CD4-positive, alpha-beta T cell treated with Interleukin-17A for 4 hours (primary cell): ENCODE measurements at regions not wholly inside any gene's neighbourhood (a gene's known extent, or its start where the extent isn't known, plus 50 kb on each side); places are given as distances from the start of the nearest gene placed in this dataset.
A peak's percentile ranks its signal among the peaks of the same experiment; 100 is the strongest.

Source experiments
- DNase-seq: peaks from one replicate; pipeline ENCODE4 v3.0.0-alpha.2; 2020; ENCODE audit warnings: mixed read lengths

DNA sequence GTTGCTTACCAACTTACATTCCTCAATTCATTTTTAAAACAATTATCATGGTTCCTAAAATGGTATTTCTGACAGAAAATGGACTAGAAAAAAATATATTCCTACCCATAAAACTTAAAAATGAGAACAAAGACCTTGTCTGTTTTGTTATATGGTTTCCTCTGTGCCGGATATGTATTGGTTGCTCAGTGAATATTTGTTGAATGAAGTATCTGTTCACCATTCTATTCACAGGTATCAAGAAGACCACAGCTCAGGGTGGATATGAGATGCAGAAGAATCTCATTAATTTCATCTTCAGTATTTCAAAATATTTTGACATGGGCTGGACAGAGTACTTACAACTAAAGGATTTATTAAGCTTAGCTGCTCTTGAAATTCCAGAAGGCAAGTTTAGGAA lies 58.1 kb downstream of the TUSC7 start:
- DNase-seq, result no peak

DNA sequence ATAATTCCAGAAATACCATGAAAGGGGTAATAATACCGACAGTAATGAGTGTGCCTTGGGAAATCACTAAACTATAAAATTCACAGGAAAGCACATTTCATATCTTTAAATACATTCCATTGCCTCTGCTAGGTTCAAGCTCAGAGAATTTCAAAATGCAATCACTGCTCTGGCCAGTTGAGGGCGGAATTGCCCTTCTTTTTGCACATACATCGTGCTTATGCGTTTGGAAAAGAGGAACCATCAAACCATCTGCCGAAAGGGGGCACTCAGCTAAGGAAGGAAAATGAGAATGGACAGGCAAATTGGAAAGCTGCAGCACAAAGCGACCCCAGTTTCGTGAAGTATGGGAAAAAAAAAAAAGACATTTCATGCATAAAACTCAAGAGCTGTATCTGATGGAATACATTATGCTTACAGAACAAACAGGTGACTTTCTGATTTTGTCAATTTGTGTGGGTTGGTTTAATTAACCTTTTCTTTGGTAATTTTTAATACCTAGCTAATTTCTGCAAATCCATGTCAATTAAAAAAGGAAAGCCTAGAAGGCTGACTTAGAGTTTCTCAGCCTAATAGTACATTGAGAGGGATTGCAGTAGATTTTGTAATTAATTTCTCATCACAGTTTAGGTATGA lies 61.4 kb downstream of the TUSC7 start:
- DNase-seq, result peak; percentile 3

DNA sequence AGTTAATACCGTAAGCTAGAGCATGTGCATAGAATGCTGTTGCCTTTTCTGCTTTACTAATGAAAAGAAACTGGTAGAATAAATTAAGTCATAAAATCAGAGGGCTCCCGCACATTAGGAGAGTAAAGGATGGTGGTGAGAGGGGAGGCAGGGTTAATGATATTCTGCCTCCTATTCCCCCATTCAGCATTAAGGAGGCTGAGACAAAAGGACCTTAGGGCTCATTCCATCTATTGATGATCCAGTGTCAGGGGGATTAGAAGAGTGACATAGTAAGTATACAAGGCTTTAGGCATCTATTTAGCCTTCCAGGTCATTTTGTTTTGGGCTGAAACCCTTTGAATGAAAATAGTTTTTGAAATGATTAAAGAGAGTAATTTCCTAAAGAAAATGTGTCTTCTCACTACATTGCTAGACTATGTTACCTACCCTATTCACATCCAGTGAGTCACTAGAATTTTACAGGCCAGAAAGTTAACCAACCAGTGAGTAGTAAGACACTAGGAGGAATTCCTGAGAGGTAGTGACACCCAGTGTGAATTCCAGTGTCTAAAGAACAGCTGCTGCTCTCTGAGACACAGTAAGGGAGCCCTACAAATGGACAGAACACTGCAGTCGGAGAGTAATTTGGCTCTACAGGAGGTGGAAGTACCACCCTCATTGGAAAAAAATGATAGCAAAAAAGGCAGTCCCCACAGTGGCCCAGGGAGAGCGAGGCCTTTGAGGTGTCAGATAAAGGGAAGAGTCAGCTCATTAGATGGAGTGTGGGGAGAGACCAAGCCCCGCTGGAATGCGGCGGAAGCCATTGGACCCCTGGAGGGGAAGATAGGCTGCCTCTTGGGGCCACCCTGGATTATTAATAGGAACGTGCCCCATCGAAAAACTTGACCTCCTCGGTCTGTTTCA lies 67.6 kb downstream of the TUSC7 start:
- no peak for DNase-seq

DNA sequence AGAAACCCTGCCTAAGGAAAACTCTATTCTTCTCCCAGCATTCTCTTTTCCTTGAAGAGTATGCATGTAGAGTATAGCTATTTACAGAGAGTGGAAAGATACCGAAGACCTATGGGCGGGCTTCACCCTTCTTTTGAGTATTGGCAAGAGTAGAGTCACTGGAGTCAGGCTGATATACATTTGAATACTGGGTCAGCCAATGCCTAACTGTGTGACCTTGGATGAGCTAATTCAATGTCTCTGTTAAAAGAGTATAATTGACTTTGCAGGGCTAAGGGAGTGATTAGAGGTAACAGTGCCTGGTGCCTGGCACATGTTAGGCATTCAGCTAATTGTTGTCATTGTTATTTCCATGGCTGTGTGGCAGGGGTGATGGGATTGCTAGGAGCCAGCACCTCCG lies 75.6 kb downstream of the TUSC7 start:
- DNase-seq, result no peak

DNA sequence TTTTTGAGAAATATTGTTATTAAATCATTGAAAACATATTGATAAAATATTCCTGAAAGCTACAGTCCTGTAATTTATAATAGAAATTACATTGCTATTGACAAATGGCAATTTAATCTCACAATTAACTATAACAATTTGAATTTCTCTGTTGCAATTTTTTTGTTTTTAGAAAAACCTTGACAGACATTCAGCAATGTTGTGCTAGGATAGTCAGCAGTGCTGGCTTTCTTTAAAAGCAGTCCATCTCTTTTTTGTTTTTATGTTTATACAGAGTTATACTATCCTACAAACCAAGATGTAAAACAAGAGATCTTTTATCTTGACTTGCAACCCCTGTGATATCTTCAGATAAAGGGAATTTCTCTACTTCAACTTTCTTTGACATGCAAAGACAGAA lies 93.1 kb downstream of the TUSC7 start:
- DNase-seq, result no peak

DNA sequence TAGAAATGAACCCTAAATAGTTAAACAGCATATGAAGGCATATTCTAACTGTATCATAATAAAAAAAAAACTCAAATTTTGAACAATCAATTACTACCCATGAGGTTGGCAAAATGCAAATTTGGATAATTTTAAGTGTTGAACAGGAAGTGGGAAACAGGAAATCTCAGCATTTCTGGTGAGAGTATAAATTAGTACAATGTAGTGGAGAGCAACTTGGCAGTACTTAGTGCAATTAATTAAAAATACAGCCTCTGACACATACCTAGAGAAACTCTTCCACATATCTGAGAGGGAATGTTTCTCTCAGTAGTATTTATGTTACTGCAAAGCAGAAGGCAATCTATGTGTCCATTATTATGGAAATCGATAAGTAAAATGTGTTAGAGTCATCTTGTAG lies 96.8 kb downstream of the TUSC7 start:
- DNase-seq, result no peak

DNA sequence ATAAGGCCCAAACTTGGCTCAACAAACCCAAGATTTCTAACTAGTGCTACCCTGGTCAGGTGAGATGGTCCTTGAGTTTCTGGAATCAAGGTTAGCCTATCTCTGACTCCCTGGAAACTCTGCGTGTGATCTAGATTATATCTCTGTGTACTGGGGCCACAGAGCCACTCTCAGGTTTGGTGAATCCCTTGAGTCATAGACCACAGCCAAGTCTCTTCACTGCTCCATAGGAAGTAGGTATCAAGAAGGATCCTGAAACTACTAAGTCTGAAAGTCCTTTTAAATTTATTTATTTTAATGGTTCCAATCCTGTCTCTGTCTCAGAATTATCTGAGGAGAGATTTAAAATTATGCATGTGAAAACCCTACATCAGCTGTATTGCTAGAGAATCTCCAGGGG lies 99.1 kb downstream of the TUSC7 start:
- no peak for DNase-seq

DNA sequence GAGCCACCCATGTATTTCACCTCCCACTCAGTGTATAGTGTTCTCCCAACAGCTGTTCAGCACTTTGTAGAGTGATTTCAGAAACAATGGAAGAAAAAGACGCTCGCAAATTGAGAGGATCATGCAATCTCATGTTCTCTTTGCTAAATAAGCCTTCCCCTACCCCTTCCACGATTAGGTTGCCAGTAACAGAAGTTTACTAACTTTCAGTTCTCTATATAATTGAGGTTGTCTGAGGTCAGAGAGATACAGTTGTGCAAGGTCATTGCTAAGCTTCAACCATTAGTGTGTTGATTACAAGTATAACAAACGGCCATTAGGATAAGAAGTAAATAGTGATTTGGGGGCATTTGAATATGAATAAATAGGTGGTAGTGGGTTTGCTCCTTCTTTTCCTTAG lies 99.6 kb downstream of the TUSC7 start:
- DNase-seq, result no peak

DNA sequence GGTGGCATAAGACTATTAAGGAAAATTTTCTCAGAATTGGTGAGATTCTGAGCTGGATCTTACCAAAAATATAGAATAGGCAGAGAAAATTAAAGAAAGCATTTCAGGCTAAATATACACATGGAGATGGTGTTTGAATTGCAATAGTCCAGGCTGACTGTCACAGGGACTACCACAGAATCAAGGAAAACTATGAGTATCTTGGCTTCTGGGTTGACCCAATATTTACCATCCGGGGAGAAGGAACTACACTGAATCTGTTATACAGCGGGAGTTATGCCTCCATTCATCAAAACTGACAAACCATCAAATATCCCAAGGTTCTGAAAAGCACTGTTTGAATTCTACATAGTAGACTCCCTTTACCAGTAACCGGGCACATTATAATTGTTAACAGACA lies 102.2 kb downstream of the TUSC7 start:
- no peak for DNase-seq

DNA sequence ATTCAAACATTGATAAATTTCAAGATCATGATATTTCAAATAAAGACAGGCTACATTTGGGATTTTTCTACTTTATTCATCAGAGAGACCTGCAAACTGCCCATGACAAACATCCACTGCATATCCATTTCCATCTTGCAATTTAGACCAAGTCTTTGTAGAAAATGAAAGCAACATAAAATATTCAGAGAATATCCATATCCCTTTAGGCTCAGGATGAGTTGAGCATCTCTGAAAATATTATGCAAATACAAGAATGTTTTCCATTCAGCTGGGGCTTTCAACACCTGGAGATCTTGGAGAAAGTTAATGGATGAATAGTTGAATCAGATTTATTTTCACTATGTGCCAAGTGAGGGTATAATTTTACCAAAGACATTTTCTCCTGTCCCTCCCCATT lies 103.4 kb downstream of the TUSC7 start:
- no peak for DNase-seq

DNA sequence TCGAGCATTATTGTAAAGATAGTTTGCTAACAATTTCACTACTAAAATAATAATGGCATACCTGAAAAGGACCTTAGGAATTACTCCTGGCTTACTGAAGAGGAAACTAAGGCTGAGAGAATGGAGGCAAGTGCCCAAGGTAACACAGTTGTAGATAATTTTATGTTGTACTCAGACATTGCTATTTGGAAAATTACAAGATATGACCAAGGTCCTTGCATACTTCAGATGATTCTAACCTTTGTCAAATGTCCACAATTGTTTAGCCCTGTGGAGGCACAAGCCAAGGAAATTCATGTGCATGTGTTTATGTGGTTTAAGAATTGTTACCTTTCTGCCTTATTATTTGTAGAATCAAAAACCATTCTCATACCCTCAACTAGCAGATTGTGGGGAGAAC lies 105.7 kb downstream of the TUSC7 start:
- no peak for DNase-seq

DNA sequence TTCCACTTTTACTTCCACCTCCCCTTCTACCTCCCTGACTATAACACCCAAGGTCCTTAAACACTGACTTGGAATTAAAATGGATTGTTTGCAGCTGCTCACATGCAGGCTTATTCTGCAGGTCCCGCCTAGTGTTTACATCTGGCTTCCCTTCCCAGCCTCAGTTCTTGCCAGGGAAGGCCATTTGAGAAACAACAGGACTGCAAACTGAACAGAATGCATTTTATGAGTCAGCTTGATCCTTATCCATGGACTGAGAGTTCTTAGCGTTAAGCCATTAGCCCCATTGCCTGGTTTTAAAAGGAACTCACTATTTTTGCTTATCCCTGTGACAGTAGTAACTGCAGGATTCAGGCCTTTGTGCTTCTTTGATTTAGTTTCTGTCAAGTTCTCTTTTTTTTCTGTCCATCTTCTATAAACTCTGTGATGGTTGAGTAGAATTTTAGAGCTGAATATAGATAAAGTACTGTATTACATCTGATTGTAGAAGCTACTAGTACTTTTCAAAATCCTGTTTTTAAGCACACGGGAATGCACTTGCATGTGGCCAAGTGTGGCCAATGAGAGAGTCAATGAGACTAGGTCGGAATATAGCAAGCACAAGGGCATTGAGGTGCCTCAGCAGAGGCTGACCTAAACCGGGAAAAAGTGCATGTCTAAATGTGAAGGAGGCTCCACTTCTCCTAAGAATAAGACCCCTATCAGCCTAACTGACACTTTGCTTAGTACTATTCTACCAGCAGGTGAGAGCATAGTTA lies 106.4 kb downstream of the TUSC7 start:
- DNase-seq, result no peak

DNA sequence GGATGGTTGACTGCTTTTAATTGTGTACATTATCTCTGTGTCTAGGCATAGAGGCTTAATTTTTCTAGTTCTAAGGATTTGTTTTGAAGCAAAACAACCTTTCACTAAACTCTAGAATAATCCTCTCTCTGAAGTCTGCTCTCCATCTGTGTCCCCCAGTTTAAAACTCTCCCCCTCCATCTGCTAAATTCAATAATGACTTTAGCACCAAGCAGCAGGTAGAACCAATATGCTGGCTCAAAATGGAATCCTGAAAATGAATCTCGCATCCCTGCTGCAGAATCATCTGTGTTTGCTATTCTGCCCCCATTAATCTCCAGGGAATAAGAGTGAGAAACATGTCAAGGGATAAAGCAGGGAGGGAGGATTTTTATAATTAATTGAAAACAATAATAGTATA lies 111.8 kb downstream of the TUSC7 start:
- no peak for DNase-seq

DNA sequence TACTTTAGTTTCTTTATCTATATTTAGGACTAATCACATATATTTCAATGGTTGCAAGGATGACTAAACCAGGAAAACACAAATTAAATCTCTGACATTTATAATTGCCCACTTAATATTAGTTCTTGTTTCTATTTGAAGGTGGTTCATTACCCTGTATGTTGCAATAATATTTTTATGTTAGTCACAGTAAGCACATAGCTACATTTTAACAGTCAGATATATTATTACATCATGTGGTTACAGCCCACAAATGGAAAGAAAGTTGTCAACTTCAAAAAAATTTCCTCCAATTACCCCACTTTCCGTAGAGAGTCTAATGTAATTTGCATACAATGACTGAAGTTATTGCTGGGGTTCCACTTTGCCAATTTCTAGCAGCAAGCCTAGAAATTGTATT lies 114.6 kb downstream of the TUSC7 start:
- DNase-seq, result no peak

DNA sequence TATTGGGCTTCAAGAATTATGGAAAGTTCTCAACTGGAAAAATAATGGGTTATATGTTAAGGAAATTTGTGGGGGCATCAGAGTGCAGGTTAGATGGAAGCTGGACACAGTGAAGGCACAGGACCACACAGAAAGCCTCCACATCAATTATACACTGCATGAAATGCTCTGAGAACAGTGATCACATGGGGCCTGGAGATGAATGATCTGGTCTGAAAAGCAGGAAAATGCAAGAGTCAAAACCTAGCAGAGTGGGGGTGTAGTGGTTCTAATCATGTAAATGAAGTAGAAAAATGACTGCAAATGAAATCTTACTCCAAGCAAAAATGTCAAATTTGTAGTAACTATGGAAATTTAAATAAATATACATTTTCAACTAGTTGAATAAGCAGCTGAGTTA lies 123.6 kb downstream of the TUSC7 start:
- no peak for DNase-seq

DNA sequence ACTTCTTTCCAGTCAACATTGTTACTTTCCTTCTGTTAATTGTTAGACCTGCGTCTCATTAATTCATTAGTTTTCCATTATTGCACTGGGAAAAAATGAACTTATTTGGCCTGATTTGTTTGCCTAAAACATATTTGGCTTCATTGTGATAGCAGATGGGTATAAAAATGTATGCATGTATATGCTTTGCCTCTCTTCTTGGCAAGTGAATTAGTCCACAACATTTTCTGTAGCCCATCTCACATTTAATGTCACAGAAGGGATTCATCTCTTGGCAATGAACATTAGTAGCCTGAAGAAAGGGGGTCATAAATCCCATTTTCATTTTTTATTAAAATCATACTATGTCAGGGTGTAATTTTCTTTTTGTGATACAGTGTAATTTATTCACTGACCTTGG lies 125.2 kb downstream of the TUSC7 start:
- no peak for DNase-seq

DNA sequence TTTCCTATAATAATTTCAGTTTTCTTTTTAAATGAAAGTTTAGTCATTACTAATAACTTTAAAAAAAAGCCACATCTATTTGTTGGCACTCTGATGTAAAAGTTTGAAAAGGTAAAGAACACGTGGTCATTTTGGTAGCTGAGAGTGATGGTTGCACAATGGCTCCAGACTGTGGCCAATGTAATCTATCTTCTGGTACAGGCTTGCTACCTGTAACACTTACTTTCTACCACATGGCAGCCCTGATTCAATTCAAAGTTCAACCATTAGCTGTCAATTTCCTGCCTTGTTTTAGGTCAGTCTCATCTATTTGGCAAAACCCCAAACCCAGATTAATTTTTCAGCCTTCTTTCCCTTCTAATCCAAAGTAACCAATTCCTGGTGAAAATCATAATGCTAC lies 126.1 kb downstream of the TUSC7 start:
- DNase-seq, result no peak

DNA sequence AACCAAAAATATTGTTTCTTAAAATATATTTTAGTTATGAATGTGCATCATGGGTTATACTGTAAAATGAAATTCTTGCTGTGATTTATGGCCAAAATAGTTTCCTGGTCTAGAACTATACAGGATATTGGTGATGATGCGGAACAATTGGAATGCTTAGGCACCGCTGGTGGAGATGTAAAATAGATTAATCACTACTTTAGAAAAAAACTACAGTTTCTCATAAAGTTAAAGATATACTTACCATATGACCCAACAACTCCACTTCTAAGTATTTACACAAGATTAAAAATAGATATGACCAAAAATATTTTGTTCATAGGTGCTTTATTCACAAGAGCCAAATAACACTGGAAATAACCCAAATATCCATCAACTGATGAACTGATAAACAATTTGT lies 126.7 kb downstream of the TUSC7 start:
- no peak for DNase-seq

DNA sequence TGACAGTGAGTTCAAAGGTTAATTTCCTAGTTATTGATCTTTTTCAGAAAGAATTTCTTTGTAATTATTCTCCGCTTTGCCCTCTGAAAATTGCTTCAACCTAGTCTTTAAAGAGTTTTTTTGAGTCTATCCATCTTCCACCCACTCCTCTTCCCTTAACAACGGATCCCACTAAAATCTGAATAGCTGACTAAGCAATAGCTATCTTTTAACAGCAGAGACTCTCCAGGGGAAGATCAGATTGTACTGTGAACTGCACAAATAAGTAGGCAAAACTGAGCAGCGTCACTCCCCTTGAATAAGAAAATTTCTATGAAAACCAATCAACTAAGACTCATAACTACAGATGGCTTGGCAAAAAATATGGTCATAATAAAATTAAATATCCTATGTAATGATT lies 127.9 kb downstream of the TUSC7 start:
- DNase-seq, result no peak

DNA sequence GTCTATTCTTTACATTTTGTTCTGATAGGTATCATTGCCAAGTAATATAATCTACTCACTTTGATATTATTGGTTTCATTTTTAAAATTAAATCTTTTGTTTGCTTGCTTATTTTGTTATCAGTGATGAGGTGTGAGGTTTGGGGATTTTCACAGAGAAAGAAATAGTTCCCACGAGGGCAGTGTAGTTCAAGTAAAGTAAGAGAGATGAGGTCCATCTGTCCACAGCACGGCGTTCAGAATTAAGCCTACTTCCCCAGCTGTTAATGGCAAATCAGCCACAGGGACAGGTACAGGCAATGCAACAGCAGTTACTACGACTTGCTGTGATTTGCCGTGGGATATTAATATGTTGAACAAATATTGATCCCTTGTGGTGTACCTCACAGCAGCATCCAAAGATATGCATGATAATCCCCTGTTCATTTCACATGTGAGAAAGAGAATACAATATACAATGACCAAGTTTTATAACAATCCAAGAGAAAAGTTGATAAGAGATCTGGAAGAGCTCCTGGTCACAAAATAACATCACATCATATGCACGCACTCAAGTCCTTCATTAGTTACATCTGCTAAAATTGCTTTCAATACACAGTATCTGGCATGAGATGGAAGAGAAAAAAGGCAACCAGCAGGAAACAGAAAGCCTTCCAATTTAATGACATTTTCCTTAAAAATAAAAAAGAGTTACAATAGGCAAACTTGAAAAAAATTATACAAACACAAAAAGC lies 131.6 kb downstream of the TUSC7 start:
- no peak for DNase-seq

DNA sequence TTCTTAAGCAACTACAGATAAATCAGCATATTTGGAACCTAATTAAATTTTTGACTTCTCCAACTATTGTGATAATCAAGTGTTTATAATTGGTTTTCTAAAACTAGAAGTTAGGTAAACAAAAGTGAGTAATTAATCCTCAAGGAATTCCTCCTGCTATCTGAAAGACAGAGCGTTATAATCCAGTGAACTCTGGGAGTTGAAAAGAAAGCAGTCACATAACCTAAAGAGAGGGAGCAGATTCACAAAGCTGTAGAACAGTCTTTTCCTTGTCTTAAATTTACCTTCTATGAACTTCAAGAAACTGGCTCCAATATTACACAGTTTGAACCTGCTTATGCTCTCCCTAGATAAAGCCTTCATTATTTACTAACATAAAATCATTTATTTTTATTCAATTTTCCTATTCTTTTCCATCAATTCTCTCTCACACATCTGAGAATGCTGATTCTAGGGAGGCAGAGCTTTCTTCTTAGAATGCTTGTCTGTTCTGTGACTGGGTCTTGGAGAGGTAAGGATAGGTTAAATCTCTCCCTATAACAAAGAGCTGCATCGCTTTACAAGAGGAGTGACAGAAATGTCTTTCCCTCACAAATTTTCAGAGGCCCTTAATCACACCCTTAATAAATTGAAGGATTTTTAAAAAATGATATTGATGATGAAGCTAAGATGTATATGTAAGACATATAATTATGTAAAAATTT lies 132.8 kb downstream of the TUSC7 start:
- no peak for DNase-seq

DNA sequence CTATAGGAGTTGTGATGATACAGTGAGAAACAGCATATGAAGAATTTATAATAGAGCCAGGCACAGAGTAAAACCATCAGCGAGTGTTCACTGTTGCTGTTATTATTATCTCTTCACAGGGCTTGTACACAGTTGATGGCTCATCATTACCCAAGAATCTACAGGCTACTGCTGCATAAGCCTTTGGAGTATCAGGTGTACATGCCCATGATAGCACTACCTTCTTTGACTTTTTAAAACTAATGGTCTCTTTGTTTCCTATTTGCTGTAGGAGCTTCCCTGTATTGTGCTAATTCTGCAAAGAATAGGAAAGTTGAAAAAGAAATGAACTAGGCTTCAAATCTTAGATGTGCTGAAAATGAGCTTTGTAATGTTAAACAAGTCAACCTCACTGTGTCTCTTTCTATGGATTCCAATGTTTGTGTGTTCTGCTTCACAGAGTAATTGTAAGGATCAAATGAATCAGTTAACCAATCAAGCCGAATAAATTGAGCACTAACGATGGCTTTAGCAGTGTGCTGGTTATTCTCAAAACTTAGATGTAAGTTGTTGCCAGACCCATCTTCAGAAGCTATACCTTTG lies 138.8 kb downstream of the TUSC7 start:
- DNase-seq, result no peak
